ENCODE measurements at regions not wholly inside any gene's neighbourhood (a gene's known extent, or its start where the extent isn't known, plus 50 kb on each side); places are given as distances from the start of the nearest gene placed in this dataset.
A peak's percentile ranks its signal among the peaks of the same experiment; 100 is the strongest.

GRCh38 chr5:105392122-105392709, 1829.6 kb upstream of the NUDT12 start:
- no peaks in the 10 kb centered on the region for H3K4me1 ChIP-seq (ENCODE audit: control insufficient read depth in 5 of 5, insufficient read depth in 5 of 5, low read length in 5 of 5)
- H3K27ac ChIP-seq (ENCODE audit: low read depth in 1 of 2, low read length in 1 of 2) = no peak overlapping the region
- no peak overlapping the region for H3K4me3 ChIP-seq
- no peak for DNase-seq
- ATAC-seq (ENCODE audit: insufficient read depth, low FRiP score) = no peak
- no peaks in the 10 kb centered on the region for H3K9me3 ChIP-seq (ENCODE audit: control insufficient read depth in 4 of 4, insufficient read depth in 3 of 4, low read length in 3 of 4)
- no peak overlapping the region for H3K9ac ChIP-seq (ENCODE audit: insufficient read depth in 1 of 2, low read length in 2 of 2)
- TF ChIP-seq CTCF (IDR thresholded peaks at IDR 0.05; ENCODE audit: control extremely low read depth, extremely low read depth) = no peak
- 94 to 95% methylated on average over 20 of the region's 20 CpGs for WGBS, 2 donors
- no peaks in the 10 kb centered on the region for H3K27me3 ChIP-seq (ENCODE audit: control insufficient read depth in 3 of 3, insufficient read depth in 3 of 3, low read length in 2 of 3)
- H3K36me3 ChIP-seq (ENCODE audit: control insufficient read depth in 4 of 4, insufficient read depth in 4 of 4, low read length in 4 of 4) = no peaks in the 10 kb centered on the region

GRCh38 chr5:105380126-105380525, 1817.5 kb upstream of the NUDT12 start:
- Histone ChIP-seq H3K27ac (ENCODE audit: low read depth in 1 of 2, low read length in 1 of 2) (no peak overlapping the region), H3K9me3 (ENCODE audit: control insufficient read depth in 4 of 4, insufficient read depth in 3 of 4, low read length in 3 of 4) (peaks cover 0 to 7% (median 1%) of the 10 kb centered on the region in 4 donors), H3K9ac (ENCODE audit: insufficient read depth in 1 of 2, low read length in 2 of 2) (no peak overlapping the region), H3K4me1 (ENCODE audit: control insufficient read depth in 5 of 5, insufficient read depth in 5 of 5, low read length in 5 of 5) (no peaks in the 10 kb centered on the region), H3K4me3 (no peak overlapping the region), H3K27me3 (ENCODE audit: control insufficient read depth in 3 of 3, insufficient read depth in 3 of 3, low read length in 2 of 3) (no peaks in the 10 kb centered on the region), H3K36me3 (ENCODE audit: control insufficient read depth in 4 of 4, insufficient read depth in 4 of 4, low read length in 4 of 4) (no peaks in the 10 kb centered on the region)
- ATAC-seq (ENCODE audit: insufficient read depth, low FRiP score) = no peak
- peak in 2 of 3 donors; percentile 32 to 36 for DNase-seq
- WGBS, 2 donors = 84 to 90% methylated on average over 1 of the region's 1 CpG
- no peak for TF ChIP-seq CTCF (IDR thresholded peaks at IDR 0.05; ENCODE audit: control extremely low read depth, extremely low read depth)

GRCh38 chr5:105371169-105371568, 1808.6 kb upstream of the NUDT12 start:
- 39 to 50% methylated on average over 2 of the region's 2 CpGs for WGBS, 2 donors
- no peak for TF ChIP-seq CTCF (IDR thresholded peaks at IDR 0.05; ENCODE audit: control extremely low read depth, extremely low read depth)
- no peak for ATAC-seq (ENCODE audit: insufficient read depth, low FRiP score)
- Histone ChIP-seq H3K36me3 (ENCODE audit: control insufficient read depth in 4 of 4, insufficient read depth in 4 of 4, low read length in 4 of 4) (no peaks in the 10 kb centered on the region), H3K4me1 (ENCODE audit: control insufficient read depth in 5 of 5, insufficient read depth in 5 of 5, low read length in 5 of 5) (no peaks in the 10 kb centered on the region), H3K27ac (ENCODE audit: low read depth in 1 of 2, low read length in 1 of 2) (no peak overlapping the region), H3K27me3 (ENCODE audit: control insufficient read depth in 3 of 3, insufficient read depth in 3 of 3, low read length in 2 of 3) (no peaks in the 10 kb centered on the region), H3K4me3 (no peak overlapping the region), H3K9me3 (ENCODE audit: control insufficient read depth in 4 of 4, insufficient read depth in 3 of 4, low read length in 3 of 4) (no peaks in the 10 kb centered on the region), H3K9ac (ENCODE audit: insufficient read depth in 1 of 2, low read length in 2 of 2) (no peak overlapping the region)
- no peak for DNase-seq
